Kidney (tissue), 13 donors: ENCODE measurements at regions not wholly inside any gene's neighbourhood (a gene's known extent, or its start where the extent isn't known, plus 50 kb on each side); places are given as distances from the start of the nearest gene placed in this dataset.
A peak's percentile ranks its signal among the peaks of the same experiment; 100 is the strongest.
"Not testable (repeated sequence)": the region's sequence is repeated elsewhere in the genome, so short reads cannot be mapped to it uniquely, and the experiment has no call there.

ENCODE experiments used
- DNase-seq, 5 donors: peaks; one replicate each; pipeline ENCODE4 v3.0.0-alpha.2; 2013 to 2020
- FAIRE-seq: peaks from 2 replicates; lab custom pipeline; 2012; peaks lifted over from hg19 to GRCh38; lab: Jason Lieb, UNC
- H3K27ac ChIP-seq, 2 donors: one replicate each; pipeline ENCODE4 v1.7.0; 2013; ENCODE audit warnings: low read depth in 2 of 2, low read length in 2 of 2, inconsistent platforms in 1 of 2
- H3K27me3 ChIP-seq: one replicate; pipeline ENCODE4 v1.7.1; 2013; ENCODE audit warnings: low read length, inconsistent platforms; ENCODE audit not compliant: control insufficient read depth, insufficient read depth
- H3K36me3 ChIP-seq, 3 donors: one replicate each; pipeline versions ENCODE4 v1.7.0 to v1.7.1; 2013; ENCODE audit warnings: low read length in 3 of 3, control low read depth in 1 of 3, inconsistent platforms in 1 of 3; ENCODE audit not compliant: insufficient read depth in 3 of 3, control insufficient read depth in 2 of 3
- H3K4me1 ChIP-seq, 3 donors: one replicate each; pipeline versions ENCODE4 v1.7.0 to v1.7.1; 2013; ENCODE audit warnings: low read length in 3 of 3, inconsistent platforms in 1 of 3, low read depth in 1 of 3; ENCODE audit not compliant: control insufficient read depth in 2 of 3, insufficient read depth in 2 of 3
- H3K4me3 ChIP-seq, 3 donors: one replicate each; pipeline versions ENCODE4 v1.7.0 to v1.8.1; 2013; ENCODE audit warnings: low read length in 3 of 3, control low read depth in 1 of 3, inconsistent platforms in 1 of 3
- H3K9ac ChIP-seq, 3 donors: one replicate each; pipeline versions ENCODE4 v1.7.0 to v1.7.1; 2013; ENCODE audit warnings: low read length in 3 of 3, control low read depth in 1 of 3, inconsistent platforms in 1 of 3
- H3K9me3 ChIP-seq, 3 donors: one replicate each; pipeline versions ENCODE4 v1.7.0 to v1.7.1; 2013; ENCODE audit warnings: low read length in 3 of 3, control low read depth in 1 of 3, inconsistent platforms in 1 of 3; ENCODE audit not compliant: control insufficient read depth in 2 of 3, insufficient read depth in 1 of 3
- CTCF ChIP-seq: IDR thresholded peaks from 3 replicates; pipeline ENCODE4 v1.5.1; 2012; ENCODE audit warnings: mild to moderate bottlenecking, moderate library complexity, borderline replicate concordance; ENCODE audit not compliant: insufficient read depth; ENCODE audit errors: extremely low read depth
- intact Hi-C: fragments of 100-400 bp; cut with DNase I; formaldehyde crosslinking; loops from one replicate; pipeline ENCODE4 v1.11.1; 2022
- donor health status: control.
- donor health status: control.
- donor health status: control.
- donor health status: control.
- donor health status: control.
- donor health status: DM: yes; HTN: yes; CAD: no.
- donor health status: Normal renal cell carcinoma (clear cell type).

GRCh38 chr6:127403636-127404035 is 55.6 kb downstream of the KIAA0408 start:
- no peak for FAIRE-seq

DNA sequence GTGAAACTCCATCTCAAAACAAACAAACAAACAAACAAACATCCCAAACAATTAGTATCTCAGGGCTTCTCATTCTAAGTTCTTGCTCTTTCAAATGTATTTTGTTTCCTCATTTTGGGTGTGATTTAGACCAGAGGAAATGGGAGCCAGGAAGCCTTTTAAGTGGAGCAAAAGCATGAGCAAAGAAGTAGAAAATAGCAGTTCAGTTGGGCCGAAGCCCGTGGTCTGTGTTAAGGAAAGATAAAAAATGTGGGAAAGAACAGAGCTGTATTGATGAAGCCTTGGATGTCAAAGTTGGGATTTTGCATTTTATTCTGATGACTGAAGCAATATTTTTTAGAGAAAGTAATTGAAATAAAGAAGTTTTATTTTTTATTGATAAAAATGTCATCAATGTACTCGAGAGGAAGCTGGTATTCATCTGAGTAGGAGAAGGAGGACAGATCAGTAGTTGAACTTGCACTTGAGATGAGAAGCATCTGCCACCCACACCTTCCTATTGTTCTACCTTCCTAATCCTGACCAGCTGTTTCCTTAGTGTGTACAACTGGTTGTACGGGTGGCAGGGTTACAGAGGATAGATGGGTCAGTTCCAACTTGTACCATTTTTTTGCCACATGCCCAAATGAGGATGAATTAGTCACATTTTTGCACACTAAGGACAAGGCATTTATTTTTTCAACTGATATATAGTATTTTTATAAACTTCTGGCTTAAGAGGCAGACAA is 56.1 kb downstream of the KIAA0408 start:
- intact Hi-C loops, result no loop called here
- no peak overlapping the region for H3K9ac ChIP-seq
- no peak overlapping the region for H3K27ac ChIP-seq
- TF ChIP-seq CTCF, result no peak
- no peaks in the 10 kb centered on the region for H3K36me3 ChIP-seq
- H3K4me1 ChIP-seq, result peaks cover 0 to 2% (median 0%) of the 10 kb centered on the region in 3 donors
- DNase-seq (no peak), FAIRE-seq (no peak)
- H3K4me3 ChIP-seq, result no peak overlapping the region
- no peaks in the 10 kb centered on the region for H3K9me3 ChIP-seq
- H3K27me3 ChIP-seq, result no peaks in the 10 kb centered on the region

More at GRCh38 chr6:127403636-127404035, 55.6 kb downstream of the KIAA0408 start:
- no peaks in the 10 kb centered on the region for H3K4me1 ChIP-seq
- TF ChIP-seq CTCF, result no peak
- H3K27me3 ChIP-seq, result no peaks in the 10 kb centered on the region
- intact Hi-C loops, result no loop called here
- H3K9ac ChIP-seq, result no peak overlapping the region
- no peaks in the 10 kb centered on the region for H3K36me3 ChIP-seq
- DNase-seq, result no peak
- no peaks in the 10 kb centered on the region for H3K9me3 ChIP-seq
- no peak overlapping the region for H3K4me3 ChIP-seq
- no peak overlapping the region for H3K27ac ChIP-seq

DNA sequence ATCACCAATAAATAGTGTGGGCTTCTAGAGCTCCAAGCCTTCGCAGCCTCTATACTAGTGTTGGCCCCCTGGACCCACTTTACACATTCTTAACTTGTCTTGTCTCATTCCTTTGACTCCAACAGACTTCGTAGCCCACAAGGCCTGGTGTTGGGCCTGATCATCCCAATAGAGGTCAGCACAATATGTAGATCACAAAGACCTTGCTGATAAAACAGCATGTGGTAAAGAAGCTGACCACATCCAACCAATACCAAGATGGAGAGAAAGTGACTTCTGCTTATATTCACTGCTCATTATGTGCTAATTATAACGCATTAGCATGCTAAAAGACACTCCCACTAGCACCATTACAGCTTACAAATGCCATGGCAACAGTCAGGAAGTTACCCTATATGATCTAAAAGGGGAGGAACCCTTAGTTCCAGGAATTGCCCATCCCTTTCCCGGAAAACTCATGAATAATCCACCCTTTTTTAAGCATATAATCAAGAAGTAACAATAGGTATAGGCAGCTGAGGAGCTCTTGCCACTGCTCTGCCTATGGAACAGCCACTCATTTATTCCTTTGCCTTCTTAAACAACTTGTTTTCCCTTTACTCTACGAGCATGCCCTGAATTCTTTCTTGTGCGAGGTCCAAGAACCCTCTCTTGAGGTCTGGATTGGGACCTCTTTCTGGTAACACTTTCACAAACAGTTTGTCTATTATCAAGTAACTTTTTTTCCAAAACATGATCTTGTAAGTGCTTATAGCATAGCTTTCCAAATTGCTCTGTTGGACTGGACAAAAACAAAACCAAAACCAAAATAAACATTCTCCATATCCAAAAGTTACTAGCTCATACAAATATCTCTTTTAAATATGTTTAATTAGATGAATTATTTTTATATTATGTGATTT is 54.6 kb upstream of the ECHDC1 start:
- Histone ChIP-seq H3K36me3 (no peaks in the 10 kb centered on the region), H3K4me3 (no peak overlapping the region), H3K9ac (no peak overlapping the region), H3K9me3 (no peaks in the 10 kb centered on the region), H3K27ac (peak overlapping the region; percentile 9 to 48), H3K4me1 (peaks cover 0 to 8% (median 2%) of the 10 kb centered on the region in 3 donors), H3K27me3 (no peaks in the 10 kb centered on the region)
- DNase-seq (no peak), FAIRE-seq (peak; percentile 85)
- intact Hi-C loops, result no loop called here
- no peak for TF ChIP-seq CTCF

DNA sequence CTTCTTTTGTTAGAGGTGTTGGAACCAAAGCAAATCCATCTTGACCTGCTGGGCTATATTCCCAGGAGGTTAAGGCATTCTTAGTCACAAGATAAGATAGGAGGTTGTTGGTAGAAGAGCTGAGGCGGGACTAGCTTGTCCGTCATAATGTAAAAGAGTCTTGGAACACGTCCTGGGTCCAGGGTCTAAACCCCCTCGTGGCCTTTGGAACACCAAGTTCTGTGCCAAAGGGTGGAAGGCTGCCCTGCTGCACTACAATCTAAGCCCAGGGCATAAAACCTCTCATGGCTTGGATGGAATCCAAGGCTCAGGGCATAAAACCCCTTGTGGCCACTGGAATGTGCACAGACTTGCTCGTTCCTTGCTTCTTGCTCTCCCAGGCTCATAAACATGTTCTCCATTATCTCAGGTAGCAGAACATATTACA is 53.8 kb upstream of the ECHDC1 start:
- H3K27me3 ChIP-seq, intact Hi-C loops, H3K9me3 ChIP-seq, H3K27ac ChIP-seq, DNase-seq, H3K4me3 ChIP-seq, H3K9ac ChIP-seq, H3K36me3 ChIP-seq, H3K4me1 ChIP-seq: not testable (repeated sequence)
- FAIRE-seq, result peak; percentile 64
